HG03521 (cell line): ENCODE measurements at regions not wholly inside any gene's neighbourhood (a gene's known extent, or its start where the extent isn't known, plus 50 kb on each side); places are given as distances from the start of the nearest gene placed in this dataset.

Experiments used
- ATAC-seq: cut with Tn5 transposase; IDR thresholded peaks from one replicate; pipeline ENCODE4 v1.9.1; 2021; ENCODE audit warnings: mild to moderate bottlenecking, moderate library complexity; ENCODE audit not compliant: unreplicated experiment

- ATAC-seq: no peak
Observed at GRCh38 chr2:128399690-128400291, 81.1 kb upstream of the HS6ST1 start.

DNA sequence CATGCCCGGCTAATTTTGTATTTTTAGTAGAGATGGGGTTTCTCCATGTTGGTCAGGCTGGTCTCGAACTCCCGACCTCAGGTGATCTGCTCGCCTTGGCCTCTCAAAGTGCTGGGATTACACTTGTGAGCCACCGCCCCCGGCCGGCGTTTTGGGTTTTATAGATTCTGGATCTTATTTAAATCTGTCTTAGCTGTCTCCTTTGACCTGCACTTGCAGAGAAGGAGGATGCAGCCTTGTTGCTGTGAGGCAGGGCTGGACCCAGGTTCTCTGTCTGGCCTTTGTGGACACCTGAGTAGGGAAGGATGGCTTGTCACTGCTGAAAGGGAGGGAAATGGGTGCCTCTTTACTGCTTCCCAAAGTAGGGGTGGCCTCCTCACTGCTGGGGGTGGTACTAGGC lies 83.0 kb upstream of the HS6ST1 start:
- ATAC-seq: no peak

DNA sequence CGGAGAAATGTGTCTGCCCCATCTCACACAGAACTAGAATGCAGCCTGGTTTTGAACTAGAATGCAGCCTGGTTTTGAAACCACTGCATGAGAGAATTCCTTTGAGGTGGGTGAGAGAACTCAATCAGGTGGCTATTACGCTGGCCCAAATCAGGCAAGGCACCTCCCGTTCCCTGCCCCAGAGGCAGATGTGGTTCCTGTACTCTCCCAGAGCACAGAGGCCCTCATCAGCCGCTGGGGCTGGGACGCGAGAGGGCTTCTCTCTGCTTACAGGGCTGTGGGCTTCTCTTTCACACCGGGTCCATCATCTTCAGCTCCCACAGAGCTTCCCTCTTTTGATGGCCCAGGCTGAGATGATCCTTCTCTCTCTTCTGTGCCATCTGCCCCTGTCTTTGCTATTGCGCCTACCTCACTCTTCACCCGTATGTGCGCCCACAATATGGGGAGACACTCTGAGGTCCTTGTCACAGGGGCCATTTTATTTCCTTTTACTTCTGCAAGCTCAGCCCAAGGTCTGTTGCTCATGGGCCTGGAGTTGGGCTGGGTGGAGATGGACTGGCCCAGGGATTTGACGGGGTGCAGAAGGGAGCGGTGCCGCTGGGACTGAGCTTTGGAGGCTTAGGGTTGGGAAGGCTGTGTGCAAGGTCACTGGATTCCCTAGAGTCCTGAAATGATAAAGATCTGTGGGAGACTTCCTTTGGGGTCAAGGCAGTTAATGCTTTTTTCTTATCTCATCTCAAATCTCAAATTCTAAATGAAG lies 84.4 kb upstream of the HS6ST1 start:
- ATAC-seq: no peak

DNA sequence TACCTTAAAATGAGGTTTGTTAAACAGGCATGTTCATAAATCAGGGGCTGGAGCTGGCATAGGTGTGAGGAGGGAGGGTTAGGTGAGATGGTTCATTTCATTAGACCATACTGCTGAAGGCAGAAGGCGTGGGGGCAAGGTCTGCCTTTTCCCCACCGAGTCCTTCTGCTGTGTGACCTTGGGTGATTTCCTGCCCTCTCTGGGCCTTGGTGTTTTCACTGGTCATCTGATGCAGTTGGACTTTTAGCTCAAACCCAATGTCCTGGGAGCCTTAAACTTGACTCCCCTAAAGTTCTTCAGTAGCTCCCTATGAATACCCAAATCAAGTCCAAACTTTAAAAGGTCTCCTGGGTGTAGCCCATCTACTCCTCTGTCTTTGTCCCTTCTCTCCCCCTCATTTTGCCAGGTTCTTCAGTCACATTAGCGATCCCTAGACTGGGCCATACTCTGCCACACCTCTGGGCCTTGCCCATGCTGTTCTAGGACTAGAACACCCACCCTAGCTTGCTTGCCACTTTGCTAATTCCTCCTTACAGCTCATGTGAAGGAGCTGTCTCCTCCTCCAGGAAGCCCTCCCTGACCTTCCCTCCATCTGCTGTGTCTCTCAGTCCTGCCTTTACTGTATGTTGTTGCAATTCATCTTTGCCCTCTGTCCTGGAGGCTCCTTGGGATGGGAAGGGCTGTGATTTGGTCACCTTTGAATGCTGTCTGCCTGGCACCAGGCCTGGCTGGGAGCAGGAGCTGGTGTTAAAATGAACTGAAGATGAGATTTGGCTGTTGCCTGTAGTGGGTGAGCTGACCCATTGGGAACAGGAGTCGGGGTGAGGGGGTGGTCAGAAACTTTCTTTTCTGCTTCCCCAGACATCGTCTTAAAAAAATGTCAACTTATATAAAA lies 85.4 kb upstream of the HS6ST1 start:
- no peak for ATAC-seq

GRCh38 chr2:128404709-128405466 lies 86.2 kb upstream of the HS6ST1 start:
- no peak for ATAC-seq

DNA sequence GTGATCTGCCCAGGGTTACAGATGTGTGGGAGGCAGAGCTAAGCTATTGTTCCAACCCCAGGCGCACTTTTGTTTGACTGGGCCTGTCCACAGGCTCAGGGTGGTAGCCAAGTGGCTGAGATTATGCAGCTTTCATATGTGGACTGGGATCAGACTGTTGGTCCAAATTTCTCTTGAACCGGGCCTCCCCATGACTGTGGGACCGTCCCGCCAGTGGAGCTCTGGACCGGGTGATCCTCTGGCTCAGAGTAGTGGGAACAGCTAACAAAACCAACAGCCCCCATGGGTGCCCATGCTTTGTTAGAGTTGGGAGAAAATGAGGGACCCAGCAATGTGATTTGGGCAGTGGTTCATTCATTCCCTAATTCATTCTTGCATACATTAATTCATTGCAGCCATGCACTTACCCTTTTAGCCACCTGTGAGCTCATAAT lies 86.8 kb upstream of the HS6ST1 start:
- ATAC-seq: no peak

- no peak for ATAC-seq
Observed at GRCh38 chr2:128405981-128406613, 87.4 kb upstream of the HS6ST1 start.

GRCh38 chr2:128406736-128407554 lies 88.3 kb upstream of the HS6ST1 start:
- no peak for ATAC-seq

DNA sequence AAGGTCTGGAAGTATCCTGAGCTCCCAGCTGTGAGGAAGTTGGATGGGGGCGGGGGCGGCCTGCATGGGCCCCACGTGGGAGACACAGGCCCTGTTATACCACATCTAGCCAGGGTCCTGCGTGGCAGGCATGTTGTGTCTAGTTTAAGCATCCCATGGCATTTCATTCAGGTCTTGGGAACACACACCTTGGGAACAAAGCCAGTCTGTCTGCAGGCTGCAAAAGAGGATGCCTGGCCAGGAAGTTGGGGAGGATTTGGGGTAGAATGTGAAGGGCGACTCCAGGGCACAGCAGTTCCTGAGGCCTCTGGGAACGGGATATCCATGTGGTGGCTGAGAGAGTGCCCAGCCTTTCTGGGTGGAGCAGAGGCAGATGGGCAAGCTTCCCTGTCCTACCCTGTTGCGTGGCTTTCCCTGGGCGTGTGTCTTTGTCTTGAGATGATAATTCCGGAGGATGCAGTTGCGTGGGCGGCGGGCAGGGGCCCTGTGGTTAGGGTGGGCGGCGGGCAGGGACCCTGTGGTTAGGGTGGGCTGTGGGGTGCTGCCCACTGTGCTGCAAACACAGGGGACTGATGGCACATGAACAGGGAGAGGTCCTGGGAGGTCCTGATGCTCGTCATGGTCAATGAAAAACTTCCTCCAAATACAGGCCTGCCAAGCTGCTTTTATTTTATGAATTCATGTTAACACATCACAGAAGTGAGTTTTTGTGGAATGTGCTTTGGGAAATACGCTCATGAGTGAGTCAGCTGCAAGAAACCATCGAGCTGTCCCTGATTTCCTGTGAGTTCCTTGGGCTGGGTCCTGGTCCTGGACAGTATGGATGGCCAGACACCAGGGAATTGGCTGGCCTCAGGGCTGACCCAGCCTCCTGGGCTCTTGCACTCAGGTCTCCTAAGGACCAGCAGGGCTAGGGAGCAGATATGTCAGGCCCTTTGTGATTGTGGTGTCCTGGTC lies 90.0 kb upstream of the HS6ST1 start:
- ATAC-seq: no peak

DNA sequence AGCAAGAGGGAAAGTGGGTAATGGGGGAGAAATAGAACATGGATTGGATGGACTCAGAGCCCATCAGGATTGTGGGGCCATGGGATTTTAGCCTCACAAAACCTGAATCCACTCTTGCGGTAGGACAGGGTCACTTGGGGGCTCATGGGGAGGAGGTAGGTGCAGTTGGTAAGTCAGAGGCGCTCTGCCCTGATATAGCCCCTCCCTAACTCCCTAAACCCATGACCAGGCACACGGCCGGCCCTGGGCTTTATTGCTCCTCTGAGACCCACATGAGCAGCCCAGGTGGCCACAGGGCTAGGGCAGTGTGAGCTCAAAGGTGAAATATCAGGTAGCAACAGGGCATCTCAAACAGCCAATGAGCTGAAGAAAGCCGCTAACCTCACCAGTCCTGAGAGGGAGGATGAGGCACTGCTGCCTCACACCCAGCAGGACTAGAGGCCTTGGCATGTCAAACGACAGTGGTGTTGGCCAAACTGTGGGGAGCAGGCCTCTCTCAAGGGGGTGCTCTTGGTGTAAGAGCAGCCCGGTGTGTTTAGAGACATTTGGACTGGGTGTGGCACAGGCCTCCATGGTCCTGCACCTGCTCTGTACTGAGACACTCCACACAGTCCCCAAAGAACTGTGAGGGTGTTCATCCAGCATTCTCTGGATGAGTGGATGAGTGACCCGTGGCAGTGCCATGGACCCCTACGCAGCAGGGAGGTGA lies 90.8 kb upstream of the HS6ST1 start:
- no peak for ATAC-seq

DNA sequence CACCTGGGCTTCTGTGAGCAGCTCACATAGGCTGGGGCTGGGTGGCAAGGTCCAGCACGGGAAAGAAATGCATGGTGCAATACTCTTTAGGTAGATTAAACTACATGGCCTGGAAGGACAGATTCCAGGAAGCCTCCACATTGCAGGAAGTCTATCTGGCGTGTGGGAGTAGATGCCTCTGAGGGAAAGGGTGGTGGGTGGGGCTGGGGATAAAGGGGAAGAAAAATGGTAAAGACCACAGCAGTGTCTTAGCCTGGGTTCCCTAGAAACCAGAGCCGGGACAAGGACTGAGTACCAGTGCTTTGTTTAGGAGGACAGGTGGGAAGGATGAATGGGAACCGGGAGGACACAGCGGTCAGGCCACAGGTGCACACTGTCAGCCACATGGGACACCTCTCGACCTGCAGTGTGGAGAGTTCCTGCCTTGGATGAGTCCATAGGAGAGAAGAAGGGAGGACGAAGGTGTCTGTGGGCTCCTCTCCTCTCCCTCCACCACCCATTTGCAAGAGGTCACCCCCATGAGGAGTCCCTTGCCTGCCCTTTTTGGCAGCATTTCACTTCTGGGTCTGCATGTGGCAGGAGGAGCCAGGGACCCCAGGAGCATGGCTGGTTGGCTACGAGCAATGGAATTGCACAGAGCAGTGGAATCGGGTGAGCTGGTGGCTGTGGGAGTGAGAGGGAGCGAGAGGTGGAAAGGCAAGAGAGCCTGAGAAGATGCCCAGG lies 91.5 kb upstream of the HS6ST1 start:
- no peak for ATAC-seq

- ATAC-seq: no peak
Observed at GRCh38 chr2:128410758-128411215, 92.1 kb upstream of the HS6ST1 start.

DNA sequence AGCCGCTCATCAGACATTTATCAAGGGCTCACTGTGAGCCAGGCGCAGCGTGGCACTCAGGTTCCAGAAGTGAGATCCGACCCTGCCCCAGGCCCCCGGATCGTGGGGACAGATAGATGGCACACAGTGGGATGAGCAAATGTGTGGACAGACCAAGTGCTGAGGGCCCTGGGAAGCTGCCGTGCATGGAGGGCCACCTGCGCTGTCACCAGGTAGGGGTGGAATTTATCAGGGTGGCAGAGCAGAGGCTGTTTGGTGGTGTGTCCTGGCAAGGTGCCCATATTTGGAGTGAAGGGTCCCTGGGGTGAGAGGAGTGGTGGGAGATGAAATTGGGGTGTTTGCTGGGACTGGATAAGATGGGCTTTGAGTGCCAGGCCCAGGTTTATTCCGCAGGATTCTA lies 92.8 kb upstream of the HS6ST1 start:
- ATAC-seq: no peak

- no peak for ATAC-seq
Observed at GRCh38 chr2:128412181-128412871, 93.7 kb upstream of the HS6ST1 start.

GRCh38 chr2:128413014-128413717 lies 94.5 kb upstream of the HS6ST1 start:
- ATAC-seq: no peak
